Stimulated activated CD8-positive, alpha-beta memory T cell treated with anti-CD3 and anti-CD28 coated beads, Interleukin-4, amount 100 ng/mL, for 1 hour (primary cell): ENCODE measurements at regions not wholly inside any gene's neighbourhood (a gene's known extent, or its start where the extent isn't known, plus 50 kb on each side); places are given as distances from the start of the nearest gene placed in this dataset.
A peak's percentile ranks its signal among the peaks of the same experiment; 100 is the strongest.

Source experiments
- DNase-seq, 2 donors: peaks; one replicate each; pipeline ENCODE4 v3.0.0-alpha.2; 2020; ENCODE audit warnings: low read depth in 2 of 2, low spot score in 1 of 2

GRCh38 chr9:135335691-135336181 is 143.8 kb upstream of the PPP1R26 start:
- DNase-seq = no peak

GRCh38 chr9:135336722-135337527 is 142.7 kb upstream of the PPP1R26 start:
- DNase-seq = no peak

GRCh38 chr9:135338546-135338945 is 141.0 kb upstream of the PPP1R26 start:
- no peak for DNase-seq

GRCh38 chr9:135339378-135339973 is 140.1 kb upstream of the PPP1R26 start:
- no peak for DNase-seq

DNA sequence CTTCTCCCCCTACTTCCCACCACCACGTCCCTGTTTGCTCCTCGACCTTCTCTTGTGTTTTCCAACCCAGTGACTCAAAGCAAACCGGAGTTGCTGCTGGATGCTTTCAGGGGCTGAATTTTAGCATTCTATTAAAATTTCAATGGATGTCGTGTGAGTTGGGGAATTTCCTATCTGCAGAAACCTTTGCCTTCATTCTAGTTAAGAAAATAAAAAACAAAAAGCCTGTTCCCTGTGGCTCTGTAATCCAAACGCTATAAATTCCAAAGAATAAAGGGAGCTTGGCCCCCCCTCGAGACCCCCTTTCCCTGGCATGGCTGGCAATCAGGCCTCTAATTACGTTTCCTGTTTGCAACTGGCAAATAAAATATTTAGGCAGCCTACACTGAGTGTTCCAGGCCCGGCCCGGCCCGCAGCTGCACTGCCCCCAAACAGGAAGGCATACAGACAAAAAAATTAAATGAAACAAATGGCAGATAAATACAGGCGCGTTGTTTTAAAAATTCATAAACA is 139.4 kb upstream of the PPP1R26 start:
- no peak for DNase-seq

GRCh38 chr9:135340726-135341475 is 138.7 kb upstream of the PPP1R26 start:
- DNase-seq = no peak

DNA sequence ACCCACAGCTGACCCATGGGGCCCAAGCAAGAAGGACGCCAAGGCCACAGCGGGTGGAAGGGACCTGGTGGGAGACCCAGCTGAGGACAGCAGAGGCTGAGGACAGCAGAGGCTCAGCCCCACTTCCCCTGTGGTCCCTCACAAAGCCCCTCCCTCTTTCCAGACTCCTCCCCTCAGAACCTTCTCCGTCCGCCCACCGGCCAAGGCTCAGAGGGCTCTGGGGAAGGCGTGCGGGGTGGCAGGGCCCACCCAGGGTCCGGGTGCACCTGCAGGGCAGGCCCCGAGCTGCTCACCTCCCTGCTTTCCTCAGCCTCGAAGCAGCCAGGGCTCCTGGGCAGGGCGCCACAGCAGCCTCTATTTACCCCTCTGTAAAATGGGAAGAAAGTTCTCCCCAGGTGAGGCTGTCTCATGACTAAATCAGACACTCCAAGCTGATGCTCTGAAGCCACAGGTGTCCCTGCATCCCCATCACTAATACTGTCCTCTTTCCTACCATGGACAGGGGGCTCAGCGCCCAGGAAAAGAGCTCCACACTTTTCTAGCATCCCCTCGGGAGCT is 137.9 kb upstream of the PPP1R26 start:
- no peak for DNase-seq

GRCh38 chr9:135342206-135343130 is 137.1 kb upstream of the PPP1R26 start:
- no peak for DNase-seq

GRCh38 chr9:135343136-135343535 is 136.4 kb upstream of the PPP1R26 start:
- DNase-seq = no peak

DNA sequence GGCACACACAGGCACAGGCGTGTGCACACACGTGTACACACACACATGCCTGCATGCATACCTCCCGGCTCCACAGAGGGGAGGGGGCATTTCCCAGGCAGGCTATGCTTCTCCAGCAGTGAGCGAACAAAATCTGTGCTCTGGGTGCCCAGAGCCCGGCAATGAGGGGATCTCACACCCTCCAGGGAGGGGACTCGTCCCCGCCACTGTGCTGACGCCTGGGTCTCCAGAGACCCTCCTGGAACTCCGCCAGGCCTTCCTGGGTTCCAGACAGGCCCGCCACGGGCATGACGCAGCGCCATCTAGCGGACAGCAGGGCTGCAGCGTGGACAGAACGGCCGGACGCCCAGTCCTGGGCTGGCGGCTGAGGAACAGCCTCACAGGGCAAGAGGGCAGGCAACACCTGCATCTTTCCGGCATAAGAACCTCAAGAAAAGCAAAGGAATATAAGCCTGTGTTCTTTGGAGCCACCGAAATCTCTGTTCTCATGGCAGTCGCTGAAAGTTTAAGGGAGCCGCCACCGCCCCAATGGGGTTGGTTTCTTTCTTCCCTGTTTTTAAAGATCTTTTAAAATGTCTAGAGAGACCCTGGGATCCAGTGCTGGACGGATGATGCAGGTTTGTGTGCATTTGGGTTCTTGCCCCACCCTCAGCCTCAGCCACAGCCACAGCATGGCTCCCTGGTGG is 135.6 kb upstream of the PPP1R26 start:
- peak in 1 of 2 donors; percentile 13 for DNase-seq

DNA sequence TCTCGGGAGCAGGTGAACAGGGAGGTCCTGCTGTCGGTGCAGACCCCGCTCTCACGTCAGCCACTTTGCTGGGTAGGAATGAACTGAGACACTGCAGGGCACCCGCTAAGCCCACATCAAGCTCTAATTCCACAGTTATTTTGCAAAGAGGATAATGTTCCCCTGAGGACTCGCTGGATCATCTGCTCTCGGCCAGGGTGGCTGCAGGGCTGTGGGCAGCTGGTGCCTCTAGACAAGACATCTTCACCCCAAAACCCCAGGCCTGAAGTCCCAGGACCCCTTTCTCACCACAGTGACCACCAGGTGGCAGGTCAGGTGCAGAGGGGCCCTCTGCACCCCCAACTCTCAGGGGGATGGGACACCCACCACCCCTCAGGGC is 135.1 kb upstream of the PPP1R26 start:
- no peak for DNase-seq

DNA sequence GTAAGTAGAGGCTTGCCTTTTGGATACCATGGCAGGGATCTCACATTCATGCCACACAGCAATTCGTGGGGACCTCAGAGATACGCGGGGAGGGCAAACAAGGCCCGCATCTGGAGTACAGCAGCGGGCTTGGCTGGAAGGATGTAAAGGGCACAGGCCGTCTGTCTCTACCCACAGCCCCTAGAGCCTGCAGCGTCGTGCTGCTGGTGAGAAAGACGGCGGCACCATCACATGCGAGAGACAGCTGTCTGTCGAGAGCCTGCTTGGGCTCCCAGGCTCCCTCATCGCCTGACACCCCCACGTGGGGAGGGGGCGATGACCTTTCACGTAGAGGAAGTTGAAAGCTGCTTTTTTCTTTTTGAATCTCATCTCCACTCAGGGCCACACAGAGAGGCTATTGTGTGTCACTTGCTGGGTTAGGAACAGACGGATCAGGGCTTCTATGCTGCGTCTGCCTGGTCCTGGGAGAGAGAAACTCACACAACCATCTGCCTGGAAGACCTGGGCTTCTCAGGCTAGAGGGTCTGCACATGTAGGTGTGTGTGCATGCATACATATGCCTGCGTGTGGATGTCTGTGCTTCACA is 134.6 kb upstream of the PPP1R26 start:
- DNase-seq = no peak

DNA sequence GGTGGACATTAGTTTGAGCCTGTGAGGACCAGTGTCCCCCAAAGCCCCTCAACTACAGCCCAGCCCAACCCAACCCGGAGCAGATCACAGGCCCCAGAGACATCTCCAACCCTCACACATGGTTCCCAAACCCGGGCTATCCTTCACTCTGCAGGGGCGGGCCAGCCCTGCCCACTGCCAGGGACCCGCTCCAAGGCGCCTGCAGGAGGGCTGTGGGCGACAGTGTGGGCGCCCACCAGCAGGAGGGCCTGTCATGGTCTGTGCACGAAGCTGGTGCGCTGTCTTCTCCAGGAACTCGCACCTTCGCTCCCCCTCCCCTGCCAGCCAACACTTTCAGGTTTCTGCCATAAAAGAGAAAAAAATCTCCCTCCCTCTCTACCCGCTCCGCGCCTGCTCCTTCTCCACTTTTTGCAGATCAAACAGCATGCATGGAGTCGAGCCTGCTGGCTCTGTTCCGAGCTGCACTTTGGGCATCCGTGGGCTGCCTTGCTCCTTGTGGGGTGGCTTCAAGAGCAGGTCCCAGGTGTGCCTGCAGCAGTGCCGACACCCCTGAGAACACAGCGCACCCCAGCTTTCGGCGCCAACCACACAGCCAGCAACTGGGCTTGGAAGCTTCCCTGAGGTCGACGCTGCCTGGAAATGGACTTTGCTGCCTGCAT is 133.7 kb upstream of the PPP1R26 start:
- DNase-seq = no peak

DNA sequence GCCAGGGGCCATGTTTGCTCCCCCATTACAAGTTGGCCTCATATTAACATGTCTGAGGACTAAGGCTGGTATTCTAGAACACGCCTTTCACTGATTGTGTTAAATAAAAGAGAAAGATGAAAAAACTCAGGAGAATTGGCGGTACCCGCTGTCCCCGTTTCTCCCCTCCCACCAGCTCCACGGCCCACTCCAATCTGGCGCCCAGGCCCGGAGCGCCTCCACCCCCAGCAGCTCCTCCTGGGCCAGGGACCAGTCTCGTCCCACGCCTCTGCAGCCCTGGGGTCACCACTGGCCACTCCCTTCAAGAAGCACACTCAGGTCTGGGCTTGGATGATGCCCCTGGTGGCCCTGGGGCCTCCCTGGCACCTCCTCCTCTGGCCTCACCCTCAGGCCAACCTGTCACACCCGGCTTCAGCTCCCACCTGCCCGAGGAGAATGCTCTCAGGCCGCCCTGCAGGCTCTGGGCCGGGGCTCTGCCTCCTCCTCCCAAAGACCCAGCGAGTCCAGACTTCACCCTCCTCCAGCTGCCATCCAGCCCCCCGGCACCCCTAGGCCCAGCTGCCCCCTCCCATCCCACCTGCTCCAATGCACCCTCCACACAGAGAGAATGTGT is 133.0 kb upstream of the PPP1R26 start:
- no peak for DNase-seq

GRCh38 chr9:135347461-135347860 is 132.1 kb upstream of the PPP1R26 start:
- no peak for DNase-seq

DNA sequence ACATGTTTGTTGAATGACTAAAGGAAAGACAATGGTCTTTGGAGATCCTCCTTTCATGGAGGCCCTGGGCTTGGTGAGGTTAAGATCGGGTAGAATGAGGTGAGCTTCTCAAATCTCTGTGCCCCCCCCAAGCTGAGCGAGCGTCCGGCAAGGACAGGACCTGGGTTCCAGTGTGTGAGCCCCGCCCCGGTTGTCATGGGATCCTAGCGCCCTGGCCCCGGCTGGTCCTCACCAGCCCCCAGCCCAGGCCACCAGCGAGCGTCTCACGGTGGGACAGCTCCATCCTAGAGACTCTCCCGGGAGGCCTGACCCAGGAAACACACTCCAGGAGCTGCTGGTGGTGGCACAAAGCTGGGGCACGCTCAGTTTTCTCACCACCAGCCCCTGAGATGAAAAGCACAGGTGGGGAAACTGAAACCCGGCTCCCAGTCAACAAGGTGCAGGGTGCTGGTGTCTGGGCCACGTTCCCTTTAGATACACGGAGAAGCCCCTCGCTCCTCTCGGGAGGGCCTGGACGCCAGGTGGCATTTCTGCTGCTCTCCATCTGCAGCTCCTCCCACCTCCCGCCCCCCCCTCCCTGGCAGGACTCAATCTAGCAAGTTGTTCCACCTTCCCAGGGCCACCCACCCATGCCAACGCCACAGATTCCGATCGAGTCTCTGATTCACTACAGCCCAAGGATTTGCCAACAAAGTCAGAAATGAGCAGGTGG is 131.3 kb upstream of the PPP1R26 start:
- no peak for DNase-seq

- no peak for DNase-seq
Observed at GRCh38 chr9:135348788-135349150, 130.8 kb upstream of the PPP1R26 start.
